HepG2 (cell line): ENCODE measurements at regions not wholly inside any gene's neighbourhood (a gene's known extent, or its start where the extent isn't known, plus 50 kb on each side); places are given as distances from the start of the nearest gene placed in this dataset.

Source experiments
- FOXM1 ChIP-seq: sonication (generic); formaldehyde crosslinking; IDR thresholded peaks from 2 replicates; pipeline ENCODE4 v1.5.0; 2020; ENCODE audit warnings: missing genetic modification reagents
- POLR2A ChIP-seq, 2 experiments: IDR thresholded peaks; 2 replicates each; pipeline ENCODE4 v1.6.1; 2011; ENCODE audit warnings: low read depth in 2 of 2, low read length in 2 of 2, mild to moderate bottlenecking in 1 of 2, moderate library complexity in 1 of 2; ENCODE audit not compliant: insufficient read depth in 1 of 2
- RAD21 ChIP-seq: fragments of 450-650 bp; formaldehyde crosslinking; IDR thresholded peaks from 2 replicates; pipeline ENCODE4 v1.5.0; 2020; ENCODE audit warnings: mild to moderate bottlenecking
- ZNF274 ChIP-seq: sonication (generic); formaldehyde crosslinking; IDR thresholded peaks from 2 replicates; pipeline ENCODE4 v1.5.1; 2020; ENCODE audit warnings: mild to moderate bottlenecking, missing genetic modification reagents
- ZNF282 ChIP-seq: fragments of 450-650 bp; IDR thresholded peaks from 2 replicates; pipeline ENCODE4 v1.6.1; 2018; ENCODE audit not compliant: partially characterized antibody

GRCh38 chr6:169164451-169164850 is 89.2 kb downstream of the THBS2 start:
- no peak for TF ChIP-seq FOXM1 (CRISPR knock-in tag)
- no peak for TF ChIP-seq ZNF282
- no peak for TF ChIP-seq RAD21
- TF ChIP-seq POLR2A (IDR thresholded peaks at IDR 0.05; ENCODE audit: insufficient read depth in 1 of 2, low read depth in 2 of 2, low read length in 2 of 2): no peak
- no peak for TF ChIP-seq ZNF274
